IgD-negative memory B cell (primary cell): ENCODE measurements at regions not wholly inside any gene's neighbourhood (a gene's known extent, or its start where the extent isn't known, plus 50 kb on each side); places are given as distances from the start of the nearest gene placed in this dataset.

Experiments used
- H3K27ac Mint-ChIP-seq, 3 donors: one replicate each; pipeline ENCODE4 v1.8.0; 2020 to 2022; ENCODE audit warnings: mild to moderate bottlenecking in 3 of 3, mixed read lengths in 3 of 3, moderate library complexity in 1 of 3
- H3K27me3 Mint-ChIP-seq: one replicate; pipeline ENCODE4 v1.8.0; 2021; ENCODE audit warnings: mixed read lengths
- H3K36me3 Mint-ChIP-seq: one replicate; pipeline ENCODE4 v1.8.0; 2020; ENCODE audit warnings: mild to moderate bottlenecking, mixed read lengths
- H3K4me1 Mint-ChIP-seq, 3 donors: one replicate each; pipeline ENCODE4 v1.8.0; 2020 to 2022; ENCODE audit warnings: mixed read lengths in 3 of 3, mild to moderate bottlenecking in 1 of 3
- H3K4me3 Mint-ChIP-seq, 4 donors: one replicate each; pipeline ENCODE4 v1.8.0; 2020 to 2022; ENCODE audit warnings: mild to moderate bottlenecking in 4 of 4, mixed read lengths in 4 of 4, moderate library complexity in 3 of 4
- H3K9me3 Mint-ChIP-seq, 3 donors: one replicate each; pipeline ENCODE4 v1.8.0; 2020 to 2021; ENCODE audit warnings: mixed read lengths in 3 of 3, mild to moderate bottlenecking in 1 of 3

GRCh38 chr5:125525356-125525755 lies 778.9 kb upstream of the ZNF608 start:
- H3K9me3 Mint-ChIP-seq, result no peaks in the 10 kb centered on the region
- no peaks in the 10 kb centered on the region for H3K4me1 Mint-ChIP-seq
- no peak overlapping the region for H3K4me3 Mint-ChIP-seq
- H3K27ac Mint-ChIP-seq, result no peak overlapping the region
- peaks cover 4% of the 10 kb centered on the region for H3K36me3 Mint-ChIP-seq
- H3K27me3 Mint-ChIP-seq, result no peaks in the 10 kb centered on the region

DNA sequence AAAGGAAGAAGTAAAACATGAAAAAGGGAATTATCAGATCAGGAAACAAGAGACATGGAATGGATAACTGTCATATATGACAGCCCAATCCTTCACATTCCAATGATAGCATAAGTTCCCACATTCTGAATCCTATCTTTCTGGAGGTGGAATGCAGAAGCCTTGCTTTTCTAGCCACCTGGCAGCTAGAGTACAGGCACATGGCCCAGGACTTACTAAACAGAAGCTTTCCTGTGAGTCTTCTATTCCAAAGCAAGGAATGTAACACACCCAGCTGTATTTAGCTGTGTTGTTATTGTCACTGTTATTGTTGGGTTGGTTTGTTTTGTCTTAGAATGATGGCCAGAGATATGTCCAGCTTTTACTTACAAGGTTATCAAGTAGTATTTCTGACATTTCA lies 780.5 kb upstream of the ZNF608 start:
- no peaks in the 10 kb centered on the region for H3K9me3 Mint-ChIP-seq
- H3K4me1 Mint-ChIP-seq, result no peaks in the 10 kb centered on the region
- H3K27ac Mint-ChIP-seq, result no peak overlapping the region
- peaks cover 2% of the 10 kb centered on the region for H3K36me3 Mint-ChIP-seq
- H3K27me3 Mint-ChIP-seq, result no peaks in the 10 kb centered on the region
- H3K4me3 Mint-ChIP-seq, result no peak overlapping the region

GRCh38 chr5:125528881-125529280 lies 782.4 kb upstream of the ZNF608 start:
- peaks cover 0 to 7% (median 3%) of the 10 kb centered on the region in 3 donors for H3K9me3 Mint-ChIP-seq
- H3K27ac Mint-ChIP-seq, result no peak overlapping the region
- no peaks in the 10 kb centered on the region for H3K4me1 Mint-ChIP-seq
- no peaks in the 10 kb centered on the region for H3K27me3 Mint-ChIP-seq
- H3K36me3 Mint-ChIP-seq, result peaks cover 2% of the 10 kb centered on the region
- no peak overlapping the region for H3K4me3 Mint-ChIP-seq

DNA sequence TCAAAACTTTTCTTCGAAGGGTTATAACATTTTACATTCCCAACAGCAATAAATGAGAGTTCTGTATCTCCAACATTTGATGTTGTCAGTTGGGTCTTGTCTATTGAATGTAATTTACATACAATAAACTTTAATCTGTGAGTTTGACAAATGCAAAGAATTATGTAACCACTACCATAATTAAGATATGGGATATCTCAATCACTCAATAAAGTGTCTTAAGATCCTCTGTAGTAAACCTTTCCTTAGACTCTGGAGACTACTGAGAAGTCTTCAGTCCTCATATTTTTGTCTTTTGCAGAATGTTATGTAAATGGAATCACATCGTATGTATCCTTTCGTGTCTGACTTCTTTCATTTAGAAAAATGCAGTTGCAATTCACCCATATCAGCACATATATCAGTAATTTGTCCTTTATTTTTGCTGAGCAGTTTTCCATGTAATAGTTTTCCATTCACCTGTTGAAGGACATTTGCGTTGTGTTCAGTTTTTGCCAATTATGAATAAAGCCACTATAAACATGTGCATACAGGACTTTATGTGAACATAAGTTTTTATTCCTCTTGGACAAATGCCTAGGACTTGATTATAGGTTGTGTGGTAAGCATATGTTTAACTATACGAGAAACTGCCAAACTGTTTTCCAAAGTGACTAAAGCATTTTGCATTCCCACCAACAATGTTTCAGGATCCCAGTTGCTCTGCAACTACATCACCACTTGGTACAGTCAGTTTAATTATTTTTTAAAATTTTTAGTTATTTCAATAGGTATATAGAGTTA lies 784.6 kb upstream of the ZNF608 start:
- Mint-ChIP-seq H3K27me3 (no peaks in the 10 kb centered on the region), H3K27ac (no peak overlapping the region), H3K36me3 (no peaks in the 10 kb centered on the region), H3K4me1 (no peaks in the 10 kb centered on the region), H3K9me3 (peaks cover 5 to 7% (median 6%) of the 10 kb centered on the region in 3 donors), H3K4me3 (no peak overlapping the region)

GRCh38 chr5:125536095-125536494 lies 789.7 kb upstream of the ZNF608 start:
- no peak overlapping the region for H3K27ac Mint-ChIP-seq

GRCh38 chr5:125536582-125536981 lies 790.1 kb upstream of the ZNF608 start:
- Mint-ChIP-seq H3K9me3 (peaks cover 5 to 15% (median 11%) of the 10 kb centered on the region in 3 donors), H3K27me3 (no peaks in the 10 kb centered on the region), H3K36me3 (peaks cover 2% of the 10 kb centered on the region), H3K4me1 (peaks cover 0 to 2% (median 0%) of the 10 kb centered on the region in 3 donors), H3K27ac (no peak overlapping the region), H3K4me3 (peak overlapping the region in 1 of 4 donors; percentile 67)

More at GRCh38 chr5:125536095-125536494, 789.7 kb upstream of the ZNF608 start:
- no peak overlapping the region for H3K4me3 Mint-ChIP-seq
- no peaks in the 10 kb centered on the region for H3K27me3 Mint-ChIP-seq
- peaks cover 2% of the 10 kb centered on the region for H3K36me3 Mint-ChIP-seq
- H3K4me1 Mint-ChIP-seq, result peaks cover 0 to 2% (median 0%) of the 10 kb centered on the region in 3 donors
- peaks cover 5 to 15% (median 11%) of the 10 kb centered on the region in 3 donors for H3K9me3 Mint-ChIP-seq

DNA sequence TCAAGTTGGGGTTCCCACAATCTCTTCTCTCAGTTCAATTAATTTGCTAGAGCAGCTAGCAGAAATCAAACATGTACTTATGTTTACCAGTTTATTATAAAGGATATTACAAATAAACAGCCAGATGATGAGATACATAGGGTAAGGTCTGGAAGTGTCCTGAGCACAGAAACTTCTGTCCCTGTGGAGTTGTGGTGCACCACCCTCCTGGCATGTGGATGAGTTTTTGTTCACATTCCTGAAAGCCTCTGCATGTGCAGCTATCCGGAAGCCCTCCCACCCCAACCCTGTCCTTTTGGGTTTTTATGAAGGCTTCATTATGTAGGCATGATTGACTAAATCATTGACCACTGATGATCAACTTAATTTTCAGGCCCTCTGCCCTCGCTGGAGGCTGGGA lies 791.2 kb upstream of the ZNF608 start:
- Mint-ChIP-seq H3K27me3 (no peaks in the 10 kb centered on the region), H3K4me1 (peaks cover 0 to 2% (median 0%) of the 10 kb centered on the region in 3 donors), H3K27ac (no peak overlapping the region), H3K4me3 (no peak overlapping the region), H3K9me3 (peaks cover 5 to 13% (median 11%) of the 10 kb centered on the region in 3 donors), H3K36me3 (peaks cover 2% of the 10 kb centered on the region)

DNA sequence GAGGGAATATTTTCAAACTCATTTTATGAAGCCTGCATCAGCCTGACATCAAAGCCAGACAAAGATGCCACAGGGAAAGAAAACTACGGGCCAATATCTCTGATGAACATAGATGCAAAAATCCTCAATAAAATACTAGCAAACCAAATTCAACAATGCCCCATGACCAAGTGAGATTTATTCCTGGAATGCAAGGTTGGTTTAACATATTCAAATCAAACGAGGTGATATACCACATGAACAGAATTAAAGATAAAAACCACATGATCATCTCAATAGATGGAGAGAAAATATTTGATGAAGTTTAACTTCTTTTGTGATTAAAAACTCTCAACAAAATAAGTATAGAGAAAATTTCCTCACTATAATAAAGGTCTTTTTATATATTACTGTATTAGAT lies 792.0 kb upstream of the ZNF608 start:
- H3K9me3 Mint-ChIP-seq, result peaks cover 2 to 11% (median 7%) of the 10 kb centered on the region in 3 donors
- no peak overlapping the region for H3K4me3 Mint-ChIP-seq
- peaks cover 0 to 2% (median 0%) of the 10 kb centered on the region in 3 donors for H3K4me1 Mint-ChIP-seq
- peaks cover 2% of the 10 kb centered on the region for H3K36me3 Mint-ChIP-seq
- H3K27ac Mint-ChIP-seq, result no peak overlapping the region
- H3K27me3 Mint-ChIP-seq, result no peaks in the 10 kb centered on the region

DNA sequence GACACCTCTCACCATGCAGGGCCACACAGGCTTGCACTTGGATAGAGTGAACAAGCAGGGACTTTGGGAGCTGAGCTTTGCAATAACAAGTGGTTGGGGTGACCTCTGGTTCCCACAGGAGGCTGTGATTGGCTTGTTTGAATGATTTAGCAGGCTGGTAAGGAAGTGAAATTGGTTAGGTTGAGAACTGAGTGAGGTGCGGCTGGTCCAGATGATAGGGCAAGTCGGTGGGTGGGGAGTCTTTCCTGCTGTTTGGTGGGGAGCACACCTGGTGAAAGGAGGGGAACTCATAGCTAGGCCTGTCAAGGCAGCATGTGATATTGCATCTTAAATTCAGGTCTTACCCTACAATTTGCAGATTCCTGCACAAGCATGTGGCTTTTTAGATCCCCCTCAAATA lies 794.6 kb upstream of the ZNF608 start:
- peaks cover 0 to 7% (median 5%) of the 10 kb centered on the region in 3 donors for H3K9me3 Mint-ChIP-seq
- no peak overlapping the region for H3K4me3 Mint-ChIP-seq
- H3K27ac Mint-ChIP-seq, result peak overlapping the region in 1 of 3 donors; percentile 37
- peaks cover 2% of the 10 kb centered on the region for H3K36me3 Mint-ChIP-seq
- H3K27me3 Mint-ChIP-seq, result no peaks in the 10 kb centered on the region
- H3K4me1 Mint-ChIP-seq, result peaks cover 0 to 2% (median 0%) of the 10 kb centered on the region in 3 donors

DNA sequence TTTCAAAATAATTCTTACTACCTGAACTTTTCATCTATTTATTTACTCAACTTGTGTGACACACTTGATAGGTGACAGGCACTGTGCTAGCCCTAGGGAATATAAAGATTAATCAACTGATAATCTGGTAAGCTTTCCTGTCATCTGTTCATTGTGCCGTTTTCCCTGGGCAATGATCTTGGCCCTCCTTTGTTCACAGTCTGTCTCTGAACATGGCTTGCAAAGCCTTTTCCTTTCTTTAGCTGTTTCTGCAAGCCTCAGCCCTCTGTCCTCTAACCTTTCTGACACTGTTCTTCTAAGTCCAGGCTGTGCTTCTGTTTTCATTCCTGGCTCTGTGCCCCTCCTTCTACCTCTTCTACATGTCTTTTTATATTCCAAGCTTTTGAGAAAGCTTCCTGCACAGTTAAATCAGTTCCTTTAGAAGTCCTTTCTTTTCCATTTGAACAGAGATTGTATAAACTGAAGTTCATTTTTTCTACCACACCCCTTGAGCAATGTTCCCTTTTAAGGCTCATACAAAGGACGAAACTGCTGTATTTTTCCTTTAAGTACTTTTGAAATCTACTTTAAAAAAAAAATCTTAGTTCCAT lies 803.0 kb upstream of the ZNF608 start:
- Mint-ChIP-seq H3K27ac (no peak overlapping the region), H3K36me3 (no peaks in the 10 kb centered on the region), H3K4me3 (no peak overlapping the region), H3K27me3 (no peaks in the 10 kb centered on the region), H3K9me3 (peaks cover 0 to 2% (median 0%) of the 10 kb centered on the region in 3 donors), H3K4me1 (no peaks in the 10 kb centered on the region)

- Mint-ChIP-seq H3K27ac (no peak overlapping the region), H3K4me1 (no peaks in the 10 kb centered on the region), H3K27me3 (no peaks in the 10 kb centered on the region), H3K9me3 (peaks cover 0 to 2% (median 0%) of the 10 kb centered on the region in 3 donors), H3K36me3 (no peaks in the 10 kb centered on the region), H3K4me3 (no peak overlapping the region)
These were observed 803.8 kb upstream of the ZNF608 start for GRCh38 chr5:125550274-125550673.

- Mint-ChIP-seq H3K27me3 (no peaks in the 10 kb centered on the region), H3K4me3 (no peak overlapping the region), H3K36me3 (no peaks in the 10 kb centered on the region), H3K4me1 (no peaks in the 10 kb centered on the region), H3K27ac (no peak overlapping the region), H3K9me3 (peaks cover 0 to 2% (median 0%) of the 10 kb centered on the region in 3 donors)
These were observed 804.8 kb upstream of the ZNF608 start for GRCh38 chr5:125551246-125551645.

DNA sequence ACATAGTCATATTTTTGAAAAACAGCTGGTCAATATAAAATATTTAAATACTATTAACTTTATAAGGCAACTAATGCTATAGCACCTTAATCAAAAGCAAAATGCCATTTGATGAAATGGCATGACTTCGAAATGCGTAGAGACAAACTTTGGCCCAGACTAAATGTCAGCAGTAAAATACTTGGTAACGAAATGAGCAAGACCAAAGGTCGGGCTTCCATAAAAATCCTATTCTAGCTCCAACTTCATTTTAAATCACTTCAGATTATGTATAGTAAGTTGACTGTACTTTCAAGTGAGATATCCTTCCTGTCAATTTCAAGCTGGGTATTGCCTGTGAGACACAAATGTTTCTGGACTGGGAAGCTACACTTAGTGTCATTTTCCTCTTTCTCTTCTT lies 805.4 kb upstream of the ZNF608 start:
- Mint-ChIP-seq H3K27me3 (no peaks in the 10 kb centered on the region), H3K4me3 (no peak overlapping the region)

GRCh38 chr5:125552486-125552885 lies 806.0 kb upstream of the ZNF608 start:
- Mint-ChIP-seq H3K27ac (no peak overlapping the region), H3K4me1 (no peaks in the 10 kb centered on the region), H3K36me3 (no peaks in the 10 kb centered on the region), H3K27me3 (no peaks in the 10 kb centered on the region), H3K9me3 (peaks cover 0 to 2% (median 0%) of the 10 kb centered on the region in 3 donors), H3K4me3 (no peak overlapping the region)

More for the DNA sequence above, 805.4 kb upstream of the ZNF608 start:
- no peak overlapping the region for H3K27ac Mint-ChIP-seq
- no peaks in the 10 kb centered on the region for H3K4me1 Mint-ChIP-seq
- H3K36me3 Mint-ChIP-seq, result no peaks in the 10 kb centered on the region
- H3K9me3 Mint-ChIP-seq, result peaks cover 0 to 2% (median 0%) of the 10 kb centered on the region in 3 donors

GRCh38 chr5:125554355-125554754 lies 807.9 kb upstream of the ZNF608 start:
- Mint-ChIP-seq H3K9me3 (peaks cover 0 to 2% (median 0%) of the 10 kb centered on the region in 3 donors), H3K4me3 (no peak overlapping the region), H3K27ac (no peak overlapping the region), H3K27me3 (no peaks in the 10 kb centered on the region), H3K36me3 (no peaks in the 10 kb centered on the region), H3K4me1 (no peaks in the 10 kb centered on the region)

DNA sequence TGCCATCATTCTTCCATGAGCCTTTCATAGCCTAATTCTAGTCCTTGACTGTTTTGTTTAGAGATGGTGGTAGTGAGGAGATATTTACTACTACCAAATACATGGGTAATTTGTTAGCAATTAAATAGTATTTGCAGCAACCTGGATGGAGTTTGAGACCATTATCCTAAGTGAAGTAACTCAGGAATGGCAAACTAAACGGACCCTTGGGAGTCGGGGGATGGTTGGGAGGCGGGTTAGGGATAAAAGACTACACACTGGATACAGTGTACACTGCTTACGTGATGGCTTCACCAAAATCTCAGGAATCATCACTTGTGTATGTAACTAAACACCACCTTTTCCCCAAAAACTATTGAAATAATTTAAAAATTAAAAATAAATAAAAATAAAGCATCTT lies 809.2 kb upstream of the ZNF608 start:
- no peaks in the 10 kb centered on the region for H3K27me3 Mint-ChIP-seq
- H3K36me3 Mint-ChIP-seq, result no peaks in the 10 kb centered on the region

More for the DNA sequence above, 809.2 kb upstream of the ZNF608 start:
- Mint-ChIP-seq H3K9me3 (peaks cover 0 to 2% (median 0%) of the 10 kb centered on the region in 3 donors), H3K4me3 (no peak overlapping the region), H3K4me1 (no peaks in the 10 kb centered on the region), H3K27ac (no peak overlapping the region)
